ENCODE measurements at regions not wholly inside any gene's neighbourhood (a gene's known extent, or its start where the extent isn't known, plus 50 kb on each side); places are given as distances from the start of the nearest gene placed in this dataset.

DNA sequence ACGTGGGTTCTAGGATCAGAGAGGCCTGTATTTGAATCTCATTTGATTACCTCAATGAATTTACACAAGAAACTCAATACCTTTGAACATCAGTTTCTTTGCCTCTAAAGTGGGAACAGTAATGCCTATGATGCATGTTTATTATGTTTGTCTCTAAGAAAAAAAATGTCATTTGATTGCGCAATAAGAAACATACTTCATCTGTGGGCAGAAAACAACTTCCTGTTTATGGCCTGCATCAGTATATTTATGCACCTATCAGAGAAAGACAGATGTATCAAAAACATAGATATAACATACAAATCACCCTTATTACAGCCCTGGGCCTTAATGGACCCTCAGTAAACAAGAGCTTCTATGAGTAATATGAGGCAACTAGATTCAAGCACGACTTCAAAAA lies 516.4 kb upstream of the ARID1B start:
- TF ChIP-seq TAF1 (IDR thresholded peaks at IDR 0.05; ENCODE audit: low read depth) (no peak), POLR2AphosphoS5 (IDR thresholded peaks at IDR 0.05) (no peak), EZH2 (IDR thresholded peaks at IDR 0.05; ENCODE audit: borderline replicate concordance, insufficient read depth, low read length, poor library complexity, severe bottlenecking) (no peak), MXI1 (conservative IDR thresholded peaks at IDR 0.05; ENCODE audit: poor library complexity, severe bottlenecking) (no peak), EP300 (conservative IDR thresholded peaks at IDR 0.05; ENCODE audit: poor library complexity, severe bottlenecking) (no peak)
- TF ChIP-seq, protein P1, sequence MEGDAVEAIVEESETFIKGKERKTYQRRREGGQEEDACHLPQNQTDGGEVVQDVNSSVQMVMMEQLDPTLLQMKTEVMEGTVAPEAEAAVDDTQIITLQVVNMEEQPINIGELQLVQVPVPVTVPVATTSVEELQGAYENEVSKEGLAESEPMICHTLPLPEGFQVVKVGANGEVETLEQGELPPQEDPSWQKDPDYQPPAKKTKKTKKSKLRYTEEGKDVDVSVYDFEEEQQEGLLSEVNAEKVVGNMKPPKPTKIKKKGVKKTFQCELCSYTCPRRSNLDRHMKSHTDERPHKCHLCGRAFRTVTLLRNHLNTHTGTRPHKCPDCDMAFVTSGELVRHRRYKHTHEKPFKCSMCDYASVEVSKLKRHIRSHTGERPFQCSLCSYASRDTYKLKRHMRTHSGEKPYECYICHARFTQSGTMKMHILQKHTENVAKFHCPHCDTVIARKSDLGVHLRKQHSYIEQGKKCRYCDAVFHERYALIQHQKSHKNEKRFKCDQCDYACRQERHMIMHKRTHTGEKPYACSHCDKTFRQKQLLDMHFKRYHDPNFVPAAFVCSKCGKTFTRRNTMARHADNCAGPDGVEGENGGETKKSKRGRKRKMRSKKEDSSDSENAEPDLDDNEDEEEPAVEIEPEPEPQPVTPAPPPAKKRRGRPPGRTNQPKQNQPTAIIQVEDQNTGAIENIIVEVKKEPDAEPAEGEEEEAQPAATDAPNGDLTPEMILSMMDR (IDR thresholded peaks at IDR 0.05; ENCODE audit: poor library complexity, severe bottlenecking): no peak
- TF ChIP-seq, protein P2, sequence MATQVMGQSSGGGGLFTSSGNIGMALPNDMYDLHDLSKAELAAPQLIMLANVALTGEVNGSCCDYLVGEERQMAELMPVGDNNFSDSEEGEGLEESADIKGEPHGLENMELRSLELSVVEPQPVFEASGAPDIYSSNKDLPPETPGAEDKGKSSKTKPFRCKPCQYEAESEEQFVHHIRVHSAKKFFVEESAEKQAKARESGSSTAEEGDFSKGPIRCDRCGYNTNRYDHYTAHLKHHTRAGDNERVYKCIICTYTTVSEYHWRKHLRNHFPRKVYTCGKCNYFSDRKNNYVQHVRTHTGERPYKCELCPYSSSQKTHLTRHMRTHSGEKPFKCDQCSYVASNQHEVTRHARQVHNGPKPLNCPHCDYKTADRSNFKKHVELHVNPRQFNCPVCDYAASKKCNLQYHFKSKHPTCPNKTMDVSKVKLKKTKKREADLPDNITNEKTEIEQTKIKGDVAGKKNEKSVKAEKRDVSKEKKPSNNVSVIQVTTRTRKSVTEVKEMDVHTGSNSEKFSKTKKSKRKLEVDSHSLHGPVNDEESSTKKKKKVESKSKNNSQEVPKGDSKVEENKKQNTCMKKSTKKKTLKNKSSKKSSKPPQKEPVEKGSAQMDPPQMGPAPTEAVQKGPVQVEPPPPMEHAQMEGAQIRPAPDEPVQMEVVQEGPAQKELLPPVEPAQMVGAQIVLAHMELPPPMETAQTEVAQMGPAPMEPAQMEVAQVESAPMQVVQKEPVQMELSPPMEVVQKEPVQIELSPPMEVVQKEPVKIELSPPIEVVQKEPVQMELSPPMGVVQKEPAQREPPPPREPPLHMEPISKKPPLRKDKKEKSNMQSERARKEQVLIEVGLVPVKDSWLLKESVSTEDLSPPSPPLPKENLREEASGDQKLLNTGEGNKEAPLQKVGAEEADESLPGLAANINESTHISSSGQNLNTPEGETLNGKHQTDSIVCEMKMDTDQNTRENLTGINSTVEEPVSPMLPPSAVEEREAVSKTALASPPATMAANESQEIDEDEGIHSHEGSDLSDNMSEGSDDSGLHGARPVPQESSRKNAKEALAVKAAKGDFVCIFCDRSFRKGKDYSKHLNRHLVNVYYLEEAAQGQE (IDR thresholded peaks at IDR 0.05; ENCODE audit: borderline replicate concordance): no peak

Measured in neural cell (in vitro differentiated cells).